Non-pigmented ciliary epithelial cell (primary cell): ENCODE measurements at regions not wholly inside any gene's neighbourhood (a gene's known extent, or its start where the extent isn't known, plus 50 kb on each side); places are given as distances from the start of the nearest gene placed in this dataset.
"Not testable (repeated sequence)": the region's sequence is repeated elsewhere in the genome, so short reads cannot be mapped to it uniquely, and the experiment has no call there.

ENCODE experiments used
- DNase-seq: peaks from one replicate; pipeline ENCODE4 v3.0.0-alpha.2; 2010; ENCODE audit warnings: low read depth

GRCh38 chr6:152811785-152812184, 61.2 kb downstream of the VIP start:
- DNase-seq: no peak

- no peak for DNase-seq
Measured at GRCh38 chr6:152815230-152815872, 64.8 kb downstream of the VIP start.

DNA sequence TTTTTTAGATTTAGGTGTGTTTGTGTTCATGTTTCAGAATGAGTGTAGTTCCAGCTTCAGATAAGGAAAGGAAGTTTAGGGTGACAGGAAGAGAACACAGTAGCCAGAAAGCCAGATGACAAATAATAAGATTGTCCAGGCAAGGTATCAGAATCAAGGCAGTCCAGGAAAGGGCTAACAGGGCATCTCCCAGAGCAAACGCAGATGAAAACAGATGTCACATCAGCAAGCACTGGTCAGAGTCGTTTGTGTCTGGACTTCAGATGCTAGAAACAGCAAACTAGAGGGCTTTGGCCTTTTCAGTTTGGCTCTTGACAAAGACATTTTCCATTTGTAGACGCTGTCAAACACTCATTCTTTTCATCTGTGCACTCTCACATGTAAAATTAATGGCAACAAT, 65.5 kb downstream of the VIP start:
- no peak for DNase-seq

DNA sequence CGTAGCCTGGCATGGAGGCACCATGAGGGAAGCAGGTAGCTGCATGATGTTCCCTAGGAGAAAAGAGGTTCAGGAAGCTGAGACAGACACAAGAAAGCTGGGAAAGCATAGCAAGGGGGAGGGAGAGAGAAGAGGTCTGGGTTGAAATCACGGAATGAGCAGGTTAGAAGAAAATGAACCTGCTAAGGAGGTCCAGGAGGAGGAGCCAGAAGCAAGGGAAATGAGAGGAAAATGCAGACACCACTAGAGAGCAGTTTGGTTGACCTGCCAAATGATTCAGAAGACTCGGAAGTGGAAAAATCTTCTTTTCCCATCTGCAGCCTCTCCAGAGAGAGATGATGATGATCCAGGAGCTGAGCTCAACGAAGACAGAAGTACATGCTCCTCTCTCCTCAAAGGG, 70.9 kb downstream of the VIP start:
- DNase-seq: no peak

DNA sequence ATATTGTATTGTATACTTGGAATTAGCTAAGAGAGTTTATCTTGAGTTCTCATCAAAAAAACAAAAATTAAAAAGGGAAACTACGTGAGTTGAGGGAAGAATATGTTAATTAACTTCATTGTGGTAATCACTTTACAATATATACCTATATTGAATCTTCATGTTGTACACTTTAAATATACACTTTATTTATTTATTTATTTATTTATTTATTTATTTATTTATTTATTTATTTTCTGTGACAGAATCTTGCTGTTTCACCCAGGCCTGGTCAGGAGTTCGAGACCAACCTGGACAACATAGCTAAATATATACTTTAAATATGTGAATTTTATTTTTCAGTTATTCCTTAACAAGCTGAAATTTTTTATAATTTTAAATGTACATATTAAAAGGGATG, 74.1 kb downstream of the VIP start:
- no peak for DNase-seq

- no peak for DNase-seq
Measured at GRCh38 chr6:152828431-152828830, 77.8 kb downstream of the VIP start.

DNA sequence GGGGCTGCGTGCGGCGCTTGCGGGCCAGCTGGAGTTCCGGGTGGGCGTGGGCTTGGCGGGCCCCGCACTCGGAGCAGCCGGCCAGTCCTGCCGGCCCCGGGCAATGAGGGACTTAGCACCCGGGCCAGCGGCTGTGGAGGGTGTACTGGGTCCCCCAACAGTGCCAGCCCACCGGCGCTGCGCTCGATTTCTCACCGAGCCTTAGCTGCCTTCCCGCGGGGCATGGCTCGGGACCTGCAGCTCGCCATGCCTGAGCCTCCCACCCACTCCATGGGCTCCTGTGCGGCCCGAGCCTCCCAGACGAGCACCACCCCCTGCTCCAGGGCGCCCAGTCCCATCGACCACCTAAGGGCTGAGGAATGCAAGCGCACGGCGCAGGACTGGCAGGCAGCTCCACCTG, 83.8 kb downstream of the VIP start:
- not testable (repeated sequence) for DNase-seq

- no peak for DNase-seq
Measured at GRCh38 chr6:152836523-152836922, 85.9 kb downstream of the VIP start.

DNA sequence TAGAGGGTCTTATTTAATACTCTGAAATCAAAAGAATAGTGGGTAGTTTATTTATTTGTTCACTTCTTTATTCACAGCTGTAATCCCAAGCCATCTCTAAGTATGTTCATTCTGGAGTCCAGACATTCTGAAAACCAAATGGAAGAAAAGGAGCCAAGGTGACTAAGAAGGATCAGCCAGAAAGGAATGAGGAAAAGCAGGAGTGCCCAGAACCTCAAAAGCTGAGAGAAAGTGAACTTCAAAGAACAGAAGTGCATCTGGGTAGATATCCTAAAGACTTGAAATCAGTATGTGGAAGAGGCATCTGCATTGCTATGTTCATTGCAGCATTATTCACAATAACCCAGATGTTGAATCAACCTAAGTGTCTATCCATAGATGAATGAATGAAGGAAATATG, 94.8 kb downstream of the VIP start:
- DNase-seq: no peak

GRCh38 chr6:152846825-152847224, 96.2 kb downstream of the VIP start:
- DNase-seq: no peak

DNA sequence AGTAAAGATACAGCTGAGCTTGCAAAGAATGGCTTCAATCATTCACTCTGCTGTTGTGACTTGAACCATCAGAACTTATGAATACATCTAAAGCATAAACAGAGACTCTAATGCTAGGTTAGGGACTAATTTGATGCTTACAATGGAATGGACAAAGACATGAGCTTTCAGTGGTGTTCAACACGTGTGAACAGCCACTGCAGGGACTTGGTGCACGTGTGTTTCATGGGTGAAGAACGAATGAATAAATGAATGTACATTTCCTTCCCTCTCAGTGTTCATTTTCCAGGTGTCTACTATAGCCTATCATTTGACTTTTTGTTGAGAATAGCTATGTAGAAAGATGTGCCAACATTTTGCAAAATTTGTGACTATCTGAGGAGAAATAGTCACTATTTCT, 98.3 kb downstream of the VIP start:
- no peak for DNase-seq

DNA sequence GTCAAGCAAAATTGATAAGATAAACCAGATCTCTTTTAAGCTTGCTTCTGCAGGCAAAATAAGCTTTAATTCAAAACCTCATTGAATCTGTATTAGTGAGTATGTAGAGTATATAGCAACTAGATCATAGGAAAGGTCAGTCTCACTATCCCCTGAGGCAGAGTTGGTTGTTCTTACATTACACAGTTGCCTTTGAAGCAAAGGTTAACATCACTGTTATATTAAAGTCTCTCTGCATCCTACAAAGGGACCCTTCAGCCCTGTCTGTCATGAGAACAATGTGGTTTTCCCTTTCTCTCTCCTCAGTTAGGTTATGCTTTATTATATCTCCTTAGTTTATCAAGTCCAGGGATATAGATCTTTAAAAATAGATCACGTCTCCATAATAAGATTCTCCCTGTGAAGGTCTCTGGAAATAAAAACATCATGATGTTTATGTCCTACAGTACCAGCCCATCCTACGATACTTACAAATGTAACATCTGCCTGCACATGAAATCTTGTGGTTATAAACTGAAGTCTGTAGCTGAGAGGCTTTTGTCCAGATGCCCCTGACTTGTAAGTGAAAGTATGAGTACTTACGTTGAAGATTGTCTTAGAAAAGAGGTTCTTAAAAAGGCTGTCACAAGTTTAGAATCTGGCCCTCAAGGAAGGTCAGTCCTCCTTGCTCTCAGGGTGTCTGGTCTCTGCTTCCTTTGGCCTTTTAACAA, 103.6 kb downstream of the VIP start:
- no peak for DNase-seq

GRCh38 chr6:152858141-152858540, 107.5 kb downstream of the VIP start:
- DNase-seq: no peak

DNA sequence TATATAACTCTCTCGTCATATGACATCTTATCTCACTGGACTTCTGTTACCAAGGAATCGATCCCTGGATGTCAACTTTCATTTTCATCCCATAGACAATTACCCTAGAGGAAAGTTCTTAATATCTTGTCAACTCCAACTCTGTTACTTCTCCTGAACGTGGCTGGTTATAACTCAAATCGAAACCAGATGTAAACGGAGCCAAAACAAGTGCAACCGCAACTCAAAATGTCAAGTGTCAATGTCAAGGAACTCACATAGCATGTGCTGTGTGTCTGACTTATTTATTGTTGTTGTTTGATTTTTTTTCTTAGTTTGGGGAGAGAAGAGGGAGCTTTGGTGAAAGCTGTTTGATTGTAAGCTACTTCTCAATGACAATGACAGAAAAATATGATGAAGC, 108.6 kb downstream of the VIP start:
- no peak for DNase-seq

DNA sequence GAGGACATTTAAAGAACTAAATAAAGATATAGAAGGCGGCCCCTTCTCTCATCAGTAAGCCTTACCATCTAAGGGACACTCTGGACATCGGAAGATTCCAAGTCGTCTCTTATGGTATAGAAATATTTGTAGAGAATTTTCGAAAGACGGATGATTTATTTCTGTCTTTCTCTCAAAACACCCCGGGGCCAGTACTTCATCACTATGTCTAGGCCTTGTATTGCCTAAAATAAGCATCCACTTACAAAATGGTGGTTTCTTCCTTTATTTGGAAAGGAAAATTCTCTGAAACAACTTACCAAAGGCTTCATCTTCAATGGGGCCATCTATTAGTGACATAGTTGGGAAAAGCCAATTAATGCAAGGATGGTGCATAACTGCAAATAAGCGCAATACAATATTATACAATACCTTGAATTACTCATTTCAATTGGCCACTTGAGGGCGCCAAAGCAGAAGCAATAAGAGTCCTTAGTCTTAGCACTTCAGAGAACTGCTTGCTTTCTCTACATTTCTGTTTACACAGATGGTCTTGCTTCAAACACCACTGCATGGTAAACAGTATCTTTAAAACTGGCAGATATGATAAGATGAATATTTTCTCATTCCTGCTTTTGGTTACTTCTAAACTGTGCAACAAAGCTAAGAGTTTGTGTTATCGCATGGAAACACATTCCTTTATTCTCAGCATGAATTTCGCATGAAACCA, 113.2 kb downstream of the VIP start:
- DNase-seq: peak; percentile 38

DNA sequence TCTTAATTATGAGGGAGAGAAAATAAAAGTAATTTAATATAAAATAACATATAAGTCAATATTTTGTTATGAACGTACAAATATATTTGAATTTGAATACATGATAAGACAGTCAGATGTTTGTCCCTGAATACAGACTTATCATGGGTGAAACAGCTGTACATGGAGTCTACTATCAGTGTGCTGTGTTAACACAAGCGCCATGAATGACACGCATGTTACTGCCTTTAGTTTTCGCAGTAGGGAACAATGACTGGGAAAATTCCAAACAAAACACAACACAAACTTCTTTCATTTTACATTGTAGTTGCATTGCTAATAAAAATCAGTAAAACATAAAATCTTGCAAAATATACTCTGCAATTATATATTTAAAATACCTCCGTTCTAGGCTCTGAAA, 108.6 kb downstream of the FBXO5 start:
- no peak for DNase-seq

- no peak for DNase-seq
Measured at GRCh38 chr6:152874846-152875568, 107.8 kb downstream of the FBXO5 start.

DNA sequence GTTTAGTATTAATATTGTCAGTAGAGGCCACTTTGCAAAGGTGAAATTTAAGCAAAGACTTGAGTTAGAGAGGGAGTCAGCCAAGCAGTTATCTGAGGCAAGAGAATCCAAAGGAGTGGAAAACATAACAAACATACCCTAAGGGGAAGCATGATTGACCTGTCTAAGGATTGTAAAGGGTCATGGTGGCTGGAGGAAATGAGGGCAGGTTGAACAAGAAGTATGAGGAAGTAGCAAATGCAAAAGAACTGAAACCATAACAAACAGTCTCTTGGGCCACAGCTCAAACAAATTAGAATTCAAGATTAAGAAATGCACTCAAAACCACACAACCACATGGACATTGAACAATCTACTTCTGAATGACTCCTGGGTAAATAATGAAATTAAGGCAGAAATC, 103.2 kb downstream of the FBXO5 start:
- no peak for DNase-seq

- DNase-seq: no peak
Measured at GRCh38 chr6:152893187-152893586, 89.7 kb downstream of the FBXO5 start.

GRCh38 chr6:152896923-152897322, 85.9 kb downstream of the FBXO5 start:
- no peak for DNase-seq

GRCh38 chr6:152897807-152898399, 84.9 kb downstream of the FBXO5 start:
- DNase-seq: no peak

DNA sequence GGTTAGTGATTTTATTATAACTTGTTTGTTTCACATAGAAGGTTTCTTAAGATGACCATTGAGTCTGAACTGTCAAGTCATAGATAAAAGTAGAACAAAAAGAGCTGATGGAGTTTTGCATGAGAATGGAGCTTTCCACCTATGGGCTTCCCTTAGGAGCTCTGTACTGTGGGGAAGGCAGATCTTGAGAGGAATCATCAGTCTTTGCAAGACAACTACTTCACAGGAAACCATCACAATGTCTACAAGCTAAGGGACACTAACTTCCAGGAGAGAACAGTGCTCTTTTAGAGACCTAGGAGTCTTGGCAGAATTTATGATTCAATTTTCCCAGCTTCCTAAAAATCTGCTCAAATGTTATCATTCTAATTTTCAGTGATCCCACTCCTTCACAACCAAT, 78.2 kb downstream of the FBXO5 start:
- DNase-seq: no peak
